K562 (cell line): ENCODE measurements at regions not wholly inside any gene's neighbourhood (a gene's known extent, or its start where the extent isn't known, plus 50 kb on each side); places are given as distances from the start of the nearest gene placed in this dataset.

ENCODE experiments used
- ARNT ChIP-seq, 2 experiments: fragments of 450-650 bp; IDR thresholded peaks; 2 replicates each; pipeline ENCODE4 v1.6.1; 2016; ENCODE audit warnings: mild to moderate bottlenecking in 1 of 2
- BRF1 ChIP-seq: IDR thresholded peaks from 3 replicates; pipeline ENCODE4 v1.6.1; 2011; ENCODE audit warnings: borderline replicate concordance, mild to moderate bottlenecking; ENCODE audit not compliant: insufficient read length; ENCODE audit errors: extremely low read depth
- CHD4 ChIP-seq: fragments of 200-600 bp; sonication (generic); IDR thresholded peaks from 3 replicates; pipeline ENCODE4 v1.6.1; 2012; ENCODE audit warnings: low read depth, mild to moderate bottlenecking, mixed read lengths, low read length, inconsistent platforms; ENCODE audit not compliant: insufficient read depth, insufficient replicate concordance, poor library complexity, severe bottlenecking
- DMBX1 ChIP-seq: fragments of 250-450 bp; sonication (Bioruptor Pico); IDR thresholded peaks from 2 replicates; pipeline ENCODE4 v1.8.0; 2022; ENCODE audit warnings: inconsistent platforms, mild to moderate bottlenecking, moderate library complexity, borderline replicate concordance
- DNMT1 ChIP-seq: fragments of 450-650 bp; IDR thresholded peaks from 2 replicates; pipeline ENCODE4 v1.6.1; 2016; ENCODE audit warnings: antibody characterized with exemption, mild to moderate bottlenecking
- L3MBTL2 ChIP-seq: fragments of 450-650 bp; IDR thresholded peaks from 2 replicates; pipeline ENCODE4 v1.6.1; 2016; ENCODE audit warnings: mild to moderate bottlenecking, moderate library complexity
- MAFK ChIP-seq: IDR thresholded peaks from 2 replicates; pipeline ENCODE4 v1.6.1; 2011; ENCODE audit warnings: low read length, improper control_type of control experiment
- PHB2 ChIP-seq: fragments of 450-650 bp; IDR thresholded peaks from 2 replicates; pipeline ENCODE4 v1.6.1; 2017; ENCODE audit warnings: low read depth
- POLR2H ChIP-seq: IDR thresholded peaks from 2 replicates; pipeline ENCODE4 v1.6.1; 2016; ENCODE audit warnings: missing genetic modification characterization, low read depth, mild to moderate bottlenecking, control low read depth, missing compliant biosample characterization, moderate library complexity
- ZSCAN29 ChIP-seq: fragments of 450-650 bp; IDR thresholded peaks from 2 replicates; pipeline ENCODE4 v1.6.1; 2017
- TF ChIP-seq, protein P1 (sequence below), 2 experiments: fragments of 450-650 bp; IDR thresholded peaks; 2 replicates each; pipeline ENCODE4 v1.6.1; 2018; ENCODE audit warnings: mild to moderate bottlenecking in 2 of 2, low read depth in 1 of 2; ENCODE audit not compliant: partially characterized antibody in 2 of 2
- TF ChIP-seq, protein P2 (sequence below): fragments of 250-450 bp; sonication (Bioruptor Pico); IDR thresholded peaks from 2 replicates; pipeline ENCODE4 v1.5.0; 2020; ENCODE audit warnings: mild to moderate bottlenecking

DNA sequence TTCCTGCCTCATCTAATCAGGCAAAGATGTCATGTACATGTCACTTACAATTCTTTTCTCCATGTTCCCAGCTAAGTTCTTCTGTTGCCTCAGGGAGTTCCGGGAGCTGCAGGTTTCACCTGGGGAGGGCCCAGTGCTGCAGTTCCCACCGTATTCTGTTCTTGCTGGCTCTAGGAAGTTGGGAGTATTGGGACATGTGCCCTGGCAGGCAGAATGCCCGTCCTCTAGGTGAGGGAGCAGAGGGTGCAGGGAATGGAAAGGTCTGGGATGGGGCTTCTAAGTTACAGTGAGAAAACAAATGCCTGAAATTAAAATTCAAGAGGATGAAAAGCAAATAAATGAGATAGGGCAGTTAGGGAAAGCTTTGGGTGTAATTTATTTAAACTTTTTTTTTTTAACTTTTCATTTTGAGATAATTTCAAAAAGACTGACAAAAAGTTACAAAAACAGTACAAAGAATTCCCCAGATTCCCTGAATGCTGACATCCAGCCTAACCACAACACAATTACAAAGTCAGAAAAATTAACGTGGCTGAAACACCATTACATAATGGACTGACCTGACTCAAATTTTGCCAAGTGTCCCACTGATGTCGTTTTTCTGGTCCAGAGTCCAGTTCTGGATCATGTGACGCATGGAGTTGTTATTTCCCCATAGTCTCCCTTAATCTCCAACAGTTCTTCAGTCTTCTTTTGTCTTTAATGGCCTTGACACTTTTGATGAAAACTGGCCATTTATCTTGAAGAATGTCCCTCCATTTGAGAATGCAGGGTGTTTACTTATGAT, 187.2 kb upstream of the MYL2 start (continued):
- no peak for TF ChIP-seq CHD4
- no peak for TF ChIP-seq ARNT (IDR thresholded peaks at IDR 0.05)
- no peak for TF ChIP-seq DNMT1
- TF ChIP-seq POLR2H (tag): no peak
- TF ChIP-seq, protein P1, sequence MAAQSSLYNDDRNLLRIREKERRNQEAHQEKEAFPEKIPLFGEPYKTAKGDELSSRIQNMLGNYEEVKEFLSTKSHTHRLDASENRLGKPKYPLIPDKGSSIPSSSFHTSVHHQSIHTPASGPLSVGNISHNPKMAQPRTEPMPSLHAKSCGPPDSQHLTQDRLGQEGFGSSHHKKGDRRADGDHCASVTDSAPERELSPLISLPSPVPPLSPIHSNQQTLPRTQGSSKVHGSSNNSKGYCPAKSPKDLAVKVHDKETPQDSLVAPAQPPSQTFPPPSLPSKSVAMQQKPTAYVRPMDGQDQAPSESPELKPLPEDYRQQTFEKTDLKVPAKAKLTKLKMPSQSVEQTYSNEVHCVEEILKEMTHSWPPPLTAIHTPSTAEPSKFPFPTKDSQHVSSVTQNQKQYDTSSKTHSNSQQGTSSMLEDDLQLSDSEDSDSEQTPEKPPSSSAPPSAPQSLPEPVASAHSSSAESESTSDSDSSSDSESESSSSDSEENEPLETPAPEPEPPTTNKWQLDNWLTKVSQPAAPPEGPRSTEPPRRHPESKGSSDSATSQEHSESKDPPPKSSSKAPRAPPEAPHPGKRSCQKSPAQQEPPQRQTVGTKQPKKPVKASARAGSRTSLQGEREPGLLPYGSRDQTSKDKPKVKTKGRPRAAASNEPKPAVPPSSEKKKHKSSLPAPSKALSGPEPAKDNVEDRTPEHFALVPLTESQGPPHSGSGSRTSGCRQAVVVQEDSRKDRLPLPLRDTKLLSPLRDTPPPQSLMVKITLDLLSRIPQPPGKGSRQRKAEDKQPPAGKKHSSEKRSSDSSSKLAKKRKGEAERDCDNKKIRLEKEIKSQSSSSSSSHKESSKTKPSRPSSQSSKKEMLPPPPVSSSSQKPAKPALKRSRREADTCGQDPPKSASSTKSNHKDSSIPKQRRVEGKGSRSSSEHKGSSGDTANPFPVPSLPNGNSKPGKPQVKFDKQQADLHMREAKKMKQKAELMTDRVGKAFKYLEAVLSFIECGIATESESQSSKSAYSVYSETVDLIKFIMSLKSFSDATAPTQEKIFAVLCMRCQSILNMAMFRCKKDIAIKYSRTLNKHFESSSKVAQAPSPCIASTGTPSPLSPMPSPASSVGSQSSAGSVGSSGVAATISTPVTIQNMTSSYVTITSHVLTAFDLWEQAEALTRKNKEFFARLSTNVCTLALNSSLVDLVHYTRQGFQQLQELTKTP (IDR thresholded peaks at IDR 0.05; ENCODE audit: low read depth in 1 of 2, partially characterized antibody in 2 of 2): no peak
- TF ChIP-seq PHB2: no peak
- no peak for TF ChIP-seq DMBX1
- no peak for TF ChIP-seq MAFK
- TF ChIP-seq BRF1: no peak
- TF ChIP-seq ZSCAN29: no peak
- TF ChIP-seq, protein P2, sequence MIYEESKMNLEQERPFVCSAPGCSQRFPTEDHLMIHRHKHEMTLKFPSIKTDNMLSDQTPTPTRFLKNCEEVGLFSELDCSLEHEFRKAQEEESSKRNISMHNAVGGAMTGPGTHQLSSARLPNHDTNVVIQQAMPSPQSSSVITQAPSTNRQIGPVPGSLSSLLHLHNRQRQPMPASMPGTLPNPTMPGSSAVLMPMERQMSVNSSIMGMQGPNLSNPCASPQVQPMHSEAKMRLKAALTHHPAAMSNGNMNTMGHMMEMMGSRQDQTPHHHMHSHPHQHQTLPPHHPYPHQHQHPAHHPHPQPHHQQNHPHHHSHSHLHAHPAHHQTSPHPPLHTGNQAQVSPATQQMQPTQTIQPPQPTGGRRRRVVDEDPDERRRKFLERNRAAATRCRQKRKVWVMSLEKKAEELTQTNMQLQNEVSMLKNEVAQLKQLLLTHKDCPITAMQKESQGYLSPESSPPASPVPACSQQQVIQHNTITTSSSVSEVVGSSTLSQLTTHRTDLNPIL (CRISPR knock-in tag): no peak
- TF ChIP-seq L3MBTL2: no peak
